DOHH2 (cell line): ENCODE measurements at regions not wholly inside any gene's neighbourhood (a gene's known extent, or its start where the extent isn't known, plus 50 kb on each side); places are given as distances from the start of the nearest gene placed in this dataset.

Experiments used
- EZH2phosphoT487 ChIP-seq: fragments of 200-600 bp; sonication (generic); IDR thresholded peaks from 2 replicates; pipeline ENCODE4 v1.6.1; 2017; ENCODE audit warnings: borderline replicate concordance, mild to moderate bottlenecking, antibody characterized with exemption, low read length, moderate library complexity, mixed read lengths
- TF ChIP-seq, protein P1 (sequence below): fragments of 200-600 bp; sonication (generic); IDR thresholded peaks from one replicate; pipeline ENCODE4 v1.5.1; 2014; ENCODE audit warnings: antibody characterized with exemption, mild to moderate bottlenecking, low read depth, low read length; ENCODE audit not compliant: poor library complexity, severe bottlenecking

DNA sequence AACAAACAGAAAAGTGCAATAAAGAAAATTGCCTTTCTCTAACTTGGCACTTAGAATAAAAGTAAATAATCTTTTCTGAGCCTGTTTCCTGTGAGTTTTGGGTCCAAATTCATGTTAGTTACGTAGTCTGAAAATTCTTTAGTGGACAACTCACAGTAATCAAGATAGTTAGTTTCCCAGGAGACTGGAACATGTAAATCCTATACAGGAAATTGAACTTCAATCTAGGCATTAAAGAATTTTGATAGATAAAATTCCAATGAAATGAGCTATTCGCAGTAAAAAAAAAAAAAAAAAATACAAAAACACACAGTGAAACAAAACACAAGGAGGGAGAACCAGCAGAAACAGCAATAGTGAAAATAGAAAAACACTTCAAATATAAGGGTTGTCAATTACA lies 83.8 kb upstream of the REG3G start:
- TF ChIP-seq, protein P1, sequence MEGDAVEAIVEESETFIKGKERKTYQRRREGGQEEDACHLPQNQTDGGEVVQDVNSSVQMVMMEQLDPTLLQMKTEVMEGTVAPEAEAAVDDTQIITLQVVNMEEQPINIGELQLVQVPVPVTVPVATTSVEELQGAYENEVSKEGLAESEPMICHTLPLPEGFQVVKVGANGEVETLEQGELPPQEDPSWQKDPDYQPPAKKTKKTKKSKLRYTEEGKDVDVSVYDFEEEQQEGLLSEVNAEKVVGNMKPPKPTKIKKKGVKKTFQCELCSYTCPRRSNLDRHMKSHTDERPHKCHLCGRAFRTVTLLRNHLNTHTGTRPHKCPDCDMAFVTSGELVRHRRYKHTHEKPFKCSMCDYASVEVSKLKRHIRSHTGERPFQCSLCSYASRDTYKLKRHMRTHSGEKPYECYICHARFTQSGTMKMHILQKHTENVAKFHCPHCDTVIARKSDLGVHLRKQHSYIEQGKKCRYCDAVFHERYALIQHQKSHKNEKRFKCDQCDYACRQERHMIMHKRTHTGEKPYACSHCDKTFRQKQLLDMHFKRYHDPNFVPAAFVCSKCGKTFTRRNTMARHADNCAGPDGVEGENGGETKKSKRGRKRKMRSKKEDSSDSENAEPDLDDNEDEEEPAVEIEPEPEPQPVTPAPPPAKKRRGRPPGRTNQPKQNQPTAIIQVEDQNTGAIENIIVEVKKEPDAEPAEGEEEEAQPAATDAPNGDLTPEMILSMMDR, result no peak
- no peak for TF ChIP-seq EZH2phosphoT487
